HG03025 (cell line): ENCODE measurements at regions not wholly inside any gene's neighbourhood (a gene's known extent, or its start where the extent isn't known, plus 50 kb on each side); places are given as distances from the start of the nearest gene placed in this dataset.
"Not testable (repeated sequence)": the region's sequence is repeated elsewhere in the genome, so short reads cannot be mapped to it uniquely, and the experiment has no call there.

Source experiments
- ATAC-seq: cut with Tn5 transposase; IDR thresholded peaks from one replicate; pipeline ENCODE4 v1.9.1; 2021; ENCODE audit warnings: mild to moderate bottlenecking, moderate library complexity; ENCODE audit not compliant: unreplicated experiment, low FRiP score

GRCh38 chr9:117649126-117649525, 55.1 kb upstream of the TLR4 start:
- ATAC-seq, result no peak

- ATAC-seq, result no peak
These were observed 59.1 kb upstream of the TLR4 start for GRCh38 chr9:117644932-117645636.

GRCh38 chr9:117644133-117644931, 59.9 kb upstream of the TLR4 start:
- ATAC-seq, result peak; percentile 61

GRCh38 chr9:117643288-117643654, 60.9 kb upstream of the TLR4 start:
- no peak for ATAC-seq

- ATAC-seq, result not testable (repeated sequence)
These were observed 61.5 kb upstream of the TLR4 start for GRCh38 chr9:117642571-117643287.

- no peak for ATAC-seq
These were observed 67.5 kb upstream of the TLR4 start for GRCh38 chr9:117636681-117637080.

GRCh38 chr9:117625154-117625553, 79.0 kb upstream of the TLR4 start:
- no peak for ATAC-seq

- no peak for ATAC-seq
These were observed 80.1 kb upstream of the TLR4 start for GRCh38 chr9:117624106-117624505.

- no peak for ATAC-seq
These were observed 81.9 kb upstream of the TLR4 start for GRCh38 chr9:117622347-117622746.

- ATAC-seq, result no peak
These were observed 87.8 kb upstream of the TLR4 start for GRCh38 chr9:117616431-117616831.

GRCh38 chr9:117612317-117612716, 91.9 kb upstream of the TLR4 start:
- no peak for ATAC-seq

GRCh38 chr9:117597977-117598376, 106.2 kb upstream of the TLR4 start:
- ATAC-seq, result no peak

GRCh38 chr9:117596678-117597077, 107.5 kb upstream of the TLR4 start:
- no peak for ATAC-seq

GRCh38 chr9:117595650-117596049, 108.6 kb upstream of the TLR4 start:
- no peak for ATAC-seq

GRCh38 chr9:117587263-117587662, 116.9 kb upstream of the TLR4 start:
- ATAC-seq, result no peak

GRCh38 chr9:117574099-117574498, 130.1 kb upstream of the TLR4 start:
- no peak for ATAC-seq

GRCh38 chr9:117564839-117565238, 139.4 kb upstream of the TLR4 start:
- ATAC-seq, result no peak

GRCh38 chr9:117561761-117562160, 142.4 kb upstream of the TLR4 start:
- ATAC-seq, result no peak

- peak; percentile 77 for ATAC-seq
These were observed 141.2 kb upstream of the ASTN2 start for GRCh38 chr9:117555964-117556629.

GRCh38 chr9:117552811-117553210, 138.0 kb upstream of the ASTN2 start:
- ATAC-seq, result no peak

- ATAC-seq, result no peak
These were observed 136.3 kb upstream of the ASTN2 start for GRCh38 chr9:117551171-117551570.
